Epithelial cell of proximal tubule (primary cell): ENCODE measurements at regions not wholly inside any gene's neighbourhood (a gene's known extent, or its start where the extent isn't known, plus 50 kb on each side); places are given as distances from the start of the nearest gene placed in this dataset.

Experiments used
- DNase-seq: peaks from one replicate; pipeline ENCODE4 v3.0.0-alpha.2; 2011; ENCODE audit warnings: low read depth
- H3K4me3 ChIP-seq: 2 replicates; pipeline ENCODE4 v1.5.1; 2011; ENCODE audit warnings: low read depth, mild to moderate bottlenecking, low read length
- CTCF ChIP-seq: conservative IDR thresholded peaks from 2 replicates; pipeline ENCODE4 v1.5.1; 2012; ENCODE audit warnings: low read depth, mild to moderate bottlenecking, low read length

DNA sequence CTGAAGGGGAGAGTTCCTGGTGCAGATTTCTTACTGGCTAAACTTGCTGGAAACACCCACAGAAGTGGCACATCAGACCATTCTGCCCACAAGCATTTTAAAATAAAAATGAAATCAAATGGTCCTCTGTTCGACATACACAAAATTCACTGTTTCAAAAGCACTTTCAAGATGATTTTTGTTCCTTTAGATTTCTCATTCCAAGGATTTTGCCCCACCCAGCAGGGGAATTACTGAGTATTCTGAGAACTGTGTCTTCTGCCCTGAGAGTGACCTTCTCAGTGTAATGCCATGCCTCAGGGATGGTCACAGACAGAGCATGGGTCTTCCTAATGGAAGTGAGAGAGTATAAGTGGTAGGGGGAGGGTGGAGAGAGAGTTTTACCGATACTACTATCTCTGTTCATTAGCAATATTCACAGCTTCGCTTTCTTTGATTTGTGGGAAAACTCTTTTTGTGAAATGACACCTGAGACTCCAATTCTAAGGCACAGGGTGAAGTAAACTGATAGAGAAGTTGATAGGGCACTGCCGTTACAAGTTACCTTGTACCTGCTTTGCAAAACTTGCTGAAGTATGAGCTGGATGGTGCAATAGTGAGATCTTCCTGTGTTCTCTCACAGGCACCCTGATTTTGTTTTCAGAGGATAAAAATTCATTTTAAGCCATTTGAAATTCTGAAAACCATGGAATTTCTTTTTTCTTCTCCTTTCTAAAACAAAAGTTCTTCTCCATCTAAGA, 95.8 kb upstream of the CD180 start:
- H3K4me3 ChIP-seq = no peak overlapping the region
- no peak for TF ChIP-seq CTCF
- no peak for DNase-seq

DNA sequence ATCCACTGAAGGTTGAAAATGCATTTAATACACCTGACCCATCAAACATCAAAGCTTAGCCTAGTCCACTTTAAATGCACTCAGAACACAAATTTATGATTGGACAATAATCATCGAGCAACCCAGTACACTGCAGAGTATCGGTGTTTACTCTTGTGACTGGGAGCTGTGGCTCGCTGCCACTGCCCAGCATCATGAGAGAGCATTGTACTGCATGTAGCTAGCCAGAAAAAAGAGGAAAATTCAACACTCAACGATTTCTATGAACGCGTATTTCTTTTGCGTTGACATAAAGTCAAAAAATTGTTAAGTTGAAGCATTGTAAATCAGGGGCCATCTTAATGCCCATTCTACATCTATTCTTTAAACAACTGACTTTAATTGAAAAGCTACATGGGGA, 95.1 kb upstream of the CD180 start:
- H3K4me3 ChIP-seq = no peak overlapping the region
- DNase-seq = no peak
- no peak for TF ChIP-seq CTCF

GRCh38 chr5:67291066-67291465, 94.5 kb upstream of the CD180 start:
- DNase-seq = no peak
- no peak for TF ChIP-seq CTCF
- no peak overlapping the region for H3K4me3 ChIP-seq

- TF ChIP-seq CTCF = no peak
- no peak for DNase-seq
- no peak overlapping the region for H3K4me3 ChIP-seq
Measured at GRCh38 chr5:67290655-67291054, 94.1 kb upstream of the CD180 start.

DNA sequence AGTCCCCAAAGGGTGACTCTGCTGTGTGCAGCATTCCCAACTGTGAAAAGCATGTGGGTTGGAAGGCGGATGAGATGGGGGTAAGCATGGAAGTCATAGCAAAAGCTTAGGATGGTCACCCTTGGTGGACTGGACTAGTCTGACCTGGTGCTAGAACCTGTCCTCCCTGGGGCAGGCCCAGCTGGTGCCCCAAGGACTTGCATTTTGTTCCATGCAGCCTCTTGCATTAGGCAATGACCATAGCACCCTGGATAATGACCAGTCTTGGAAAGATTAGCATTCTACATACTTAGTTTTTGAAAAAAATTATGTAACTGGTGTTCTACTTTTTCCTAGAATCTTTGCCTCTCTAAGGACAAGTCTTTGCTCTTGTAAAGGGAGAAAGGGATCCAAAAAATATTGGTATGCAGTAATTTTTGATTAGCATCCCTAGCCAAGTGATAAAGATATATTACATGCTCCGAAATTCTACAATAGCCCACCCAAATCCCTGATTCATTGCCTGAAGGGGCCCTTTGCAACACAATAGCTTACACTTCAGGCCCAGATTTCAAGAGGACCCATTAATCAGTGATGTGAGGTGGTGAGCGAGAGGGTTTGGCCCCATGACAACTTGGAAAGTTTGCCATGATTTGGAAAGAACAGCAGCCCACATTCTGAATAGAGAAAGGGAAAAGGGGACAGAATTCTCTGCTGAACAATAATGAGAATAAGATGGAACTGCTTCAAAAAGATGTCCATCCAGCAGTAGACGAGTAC, 93.3 kb upstream of the CD180 start:
- TF ChIP-seq CTCF = no peak
- no peak for DNase-seq
- H3K4me3 ChIP-seq = no peak overlapping the region

DNA sequence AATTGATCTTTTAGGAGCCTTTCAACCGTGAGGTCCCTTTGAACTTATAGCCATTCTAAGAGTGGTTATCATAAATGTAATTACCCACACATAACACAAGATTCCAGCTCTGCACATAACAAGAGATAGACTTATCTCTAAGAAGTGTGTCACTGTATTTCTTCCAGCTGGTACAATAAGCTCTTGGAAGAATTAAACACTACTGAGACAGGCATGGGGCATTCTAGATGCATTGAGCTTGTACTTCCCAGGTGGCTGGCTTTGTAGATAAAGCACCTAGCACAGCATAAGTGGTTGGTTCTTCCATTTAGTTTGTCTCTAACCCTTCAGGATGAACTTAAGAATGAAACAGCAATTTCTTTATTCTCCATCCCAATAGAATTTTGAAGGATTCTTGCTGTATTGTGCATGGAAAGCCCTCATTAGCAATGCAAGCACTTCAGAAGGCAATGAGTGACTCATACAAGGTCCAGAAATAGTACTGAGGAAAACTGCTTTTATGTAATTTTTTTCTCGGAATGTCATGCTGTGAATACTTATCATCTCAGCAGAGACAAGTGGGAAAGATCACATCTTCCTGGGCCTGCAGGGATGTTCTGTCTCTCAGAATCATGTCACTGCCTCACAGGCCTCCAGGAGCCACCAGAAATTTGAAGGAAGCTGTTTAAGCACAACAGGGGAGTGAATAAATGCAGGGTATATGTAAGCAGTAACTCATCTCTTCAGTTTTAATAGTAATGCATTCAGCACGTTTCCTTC, 91.1 kb upstream of the CD180 start:
- no peak for TF ChIP-seq CTCF
- no peak overlapping the region for H3K4me3 ChIP-seq
- no peak for DNase-seq
